K562 (cell line): ENCODE measurements at regions not wholly inside any gene's neighbourhood (a gene's known extent, or its start where the extent isn't known, plus 50 kb on each side); places are given as distances from the start of the nearest gene placed in this dataset.

Experiments
- CHD7 ChIP-seq: fragments of 200-600 bp; sonication (generic); IDR thresholded peaks from one replicate; pipeline ENCODE4 v1.6.1; 2012; ENCODE audit warnings: mild to moderate bottlenecking, low read depth, low read length, inconsistent platforms
- ELK1 ChIP-seq: sonication (generic); formaldehyde crosslinking; IDR thresholded peaks from 2 replicates; pipeline ENCODE4 v1.8.1; 2022; ENCODE audit warnings: missing genetic modification reagents
- GTF3C2 ChIP-seq: IDR thresholded peaks from 3 replicates; pipeline ENCODE4 v1.6.1; 2011; ENCODE audit warnings: borderline replicate concordance, mild to moderate bottlenecking, moderate library complexity; ENCODE audit not compliant: insufficient read length; ENCODE audit errors: extremely low read depth
- KAT7 ChIP-seq: sonication (generic); formaldehyde crosslinking; IDR thresholded peaks from 2 replicates; pipeline ENCODE4 v1.8.0; 2022; ENCODE audit warnings: missing genetic modification reagents, mild to moderate bottlenecking, borderline replicate concordance
- MTA1 ChIP-seq: fragments of 450-650 bp; IDR thresholded peaks from 2 replicates; pipeline ENCODE4 v1.6.1; 2017; ENCODE audit warnings: borderline replicate concordance
- PHF20 ChIP-seq: fragments of 450-650 bp; IDR thresholded peaks from 2 replicates; pipeline ENCODE4 v1.6.1; 2018; ENCODE audit not compliant: partially characterized antibody
- SMARCA5 ChIP-seq: fragments of 450-650 bp; IDR thresholded peaks from 2 replicates; pipeline ENCODE4 v1.6.1; 2016
- STAT6 ChIP-seq: sonication (generic); formaldehyde crosslinking; IDR thresholded peaks from 2 replicates; pipeline ENCODE4 v1.8.1; 2023; ENCODE audit warnings: mild to moderate bottlenecking, missing genetic modification reagents

GRCh38 chr6:27130668-27131428 is 116.7 kb upstream of the PRSS16 start (continued):
- TF ChIP-seq CHD7 (no peak), MTA1 (no peak), KAT7 (CRISPR knock-in tag) (0 out of 2 replicates have a peak, but pooled peaks have one; percentile 15), ELK1 (no peak), STAT6 (CRISPR knock-in tag) (no peak), SMARCA5 (no peak), PHF20 (no peak), GTF3C2 (no peak)
